ENCODE measurements at regions not wholly inside any gene's neighbourhood (a gene's known extent, or its start where the extent isn't known, plus 50 kb on each side); places are given as distances from the start of the nearest gene placed in this dataset.

DNA sequence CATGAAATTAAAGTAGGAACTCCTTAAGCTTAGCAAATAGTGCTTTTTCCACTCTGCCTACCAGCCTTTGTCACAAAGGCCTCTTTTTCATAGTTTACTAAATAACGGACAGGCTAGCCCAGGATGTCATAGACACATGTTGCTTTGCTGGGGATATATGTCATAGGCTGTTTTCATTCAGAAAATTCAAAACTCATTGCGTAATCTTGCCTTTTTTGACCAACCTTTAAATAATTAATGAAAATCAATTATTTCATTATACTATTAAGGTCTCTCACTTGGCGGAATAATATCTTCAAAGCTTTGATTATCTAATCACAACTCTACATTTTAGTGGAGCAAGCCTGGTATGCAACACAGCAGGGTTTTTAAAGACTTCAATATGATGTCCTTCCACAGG, 1245.7 kb upstream of the LRRTM1 start:
- no peak for DNase-seq (ENCODE audit: low read depth in 2 of 2)

- DNase-seq (ENCODE audit: low read depth in 2 of 2), result no peak
Measured at GRCh38 chr2:81549646-81550045, 1245.1 kb upstream of the LRRTM1 start.

DNA sequence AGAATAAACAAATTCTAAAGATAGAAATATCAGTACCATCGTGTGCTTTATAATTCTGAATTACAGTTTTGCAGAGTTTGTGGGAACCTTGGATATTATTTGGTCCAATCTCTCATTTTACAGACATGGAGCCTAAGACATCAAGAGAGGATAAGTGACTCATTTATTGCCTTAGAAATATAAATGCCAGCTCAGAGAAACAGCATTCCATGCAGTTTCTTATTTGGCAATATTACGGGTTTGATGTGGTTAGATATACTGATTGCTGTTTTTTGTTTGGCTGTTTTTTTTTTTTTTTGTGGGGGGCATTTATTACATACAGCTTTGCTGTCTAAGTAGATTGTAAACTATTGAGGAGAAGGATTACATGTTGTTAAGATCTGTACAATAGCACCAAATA, 1241.1 kb upstream of the LRRTM1 start:
- DNase-seq (ENCODE audit: low read depth in 2 of 2), result no peak

DNA sequence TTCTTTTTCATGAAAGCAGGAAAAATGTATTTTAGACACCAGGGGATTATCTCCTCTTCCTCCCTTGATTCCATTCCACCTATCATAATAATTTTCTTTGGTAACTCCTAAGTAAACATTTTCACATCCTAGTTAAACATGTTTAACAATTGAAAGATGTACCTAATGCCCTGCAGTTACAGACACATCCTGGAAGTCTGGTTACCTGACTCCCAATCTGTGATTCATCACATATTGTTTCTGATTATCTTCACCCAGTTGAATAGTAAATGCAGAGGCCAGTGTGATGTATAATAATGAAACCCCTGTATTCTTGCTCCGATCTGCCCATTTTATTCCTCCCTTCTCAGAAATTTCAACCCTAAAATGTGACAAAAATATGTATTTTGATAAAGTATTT, 1237.6 kb upstream of the LRRTM1 start:
- DNase-seq (ENCODE audit: low read depth in 2 of 2), result no peak

- no peak for DNase-seq (ENCODE audit: low read depth in 2 of 2)
Measured at GRCh38 chr2:81529944-81530343, 1225.4 kb upstream of the LRRTM1 start.

- no peak for DNase-seq (ENCODE audit: low read depth in 2 of 2)
Measured at GRCh38 chr2:81528852-81529480, 1224.4 kb upstream of the LRRTM1 start.

DNA sequence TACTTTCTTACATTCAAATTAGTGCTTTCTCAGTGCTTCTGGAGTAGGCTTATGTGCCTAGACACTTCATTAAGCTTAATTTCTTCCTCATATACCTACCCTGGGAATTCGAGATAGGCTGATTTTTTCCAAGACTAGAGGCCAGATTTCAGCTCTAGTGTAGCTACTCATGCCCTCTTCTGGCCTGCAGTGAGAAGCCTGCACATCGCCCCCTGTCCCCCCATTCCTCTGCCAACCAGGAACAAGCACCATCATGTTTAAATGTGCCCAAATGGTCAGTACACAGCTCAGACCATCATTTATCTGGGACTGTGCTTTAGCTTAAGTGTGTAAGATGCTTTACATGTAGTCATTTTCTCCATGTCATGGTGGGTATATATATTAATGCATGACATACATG, 1218.8 kb upstream of the LRRTM1 start:
- DNase-seq (ENCODE audit: low read depth in 2 of 2), result no peak

DNA sequence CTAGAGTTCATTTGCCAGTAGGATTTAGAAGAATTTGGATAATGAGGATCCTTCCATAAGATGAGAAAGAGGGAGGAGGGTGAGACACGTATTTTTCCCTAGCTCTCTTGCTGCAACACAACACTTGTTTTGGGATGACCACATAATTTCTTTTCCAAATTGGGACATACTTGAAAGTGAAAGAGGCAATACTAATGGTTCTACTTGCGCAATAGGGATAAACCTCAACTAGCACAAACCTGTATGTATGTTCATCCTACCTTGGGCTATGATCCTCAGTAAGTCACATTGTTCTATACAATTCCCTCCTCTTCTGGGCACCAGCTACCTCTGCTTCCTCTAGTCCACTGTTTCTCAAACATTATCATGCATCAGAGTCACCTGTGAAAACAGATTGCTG, 1208.8 kb upstream of the LRRTM1 start:
- no peak for DNase-seq (ENCODE audit: low read depth in 2 of 2)

DNA sequence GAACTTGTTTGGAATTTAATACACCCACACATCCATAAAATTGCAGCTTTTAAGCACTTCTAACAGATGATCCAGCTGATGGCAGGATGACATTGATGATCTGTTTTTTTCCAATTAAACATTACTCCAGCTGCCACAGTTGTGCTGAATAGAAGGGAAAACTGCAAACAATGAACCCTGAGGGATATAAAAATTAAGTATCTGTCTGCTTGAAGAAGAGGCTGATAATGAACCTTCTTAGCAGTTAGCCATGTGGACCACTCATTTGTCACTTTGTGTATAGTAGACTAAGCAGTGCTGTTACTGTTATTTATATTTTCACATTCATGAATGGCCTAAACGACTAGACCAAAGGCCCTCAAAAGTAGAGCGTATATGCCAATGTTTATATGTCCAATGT, 1201.0 kb upstream of the LRRTM1 start:
- no peak for DNase-seq (ENCODE audit: low read depth in 2 of 2)

GRCh38 chr2:81495556-81495955, 1191.0 kb upstream of the LRRTM1 start:
- DNase-seq (ENCODE audit: low read depth in 2 of 2), result no peak

- no peak for DNase-seq (ENCODE audit: low read depth in 2 of 2)
Measured at GRCh38 chr2:81483254-81483653, 1178.7 kb upstream of the LRRTM1 start.

GRCh38 chr2:81481994-81482368, 1177.4 kb upstream of the LRRTM1 start:
- no peak for DNase-seq (ENCODE audit: low read depth in 2 of 2)

DNA sequence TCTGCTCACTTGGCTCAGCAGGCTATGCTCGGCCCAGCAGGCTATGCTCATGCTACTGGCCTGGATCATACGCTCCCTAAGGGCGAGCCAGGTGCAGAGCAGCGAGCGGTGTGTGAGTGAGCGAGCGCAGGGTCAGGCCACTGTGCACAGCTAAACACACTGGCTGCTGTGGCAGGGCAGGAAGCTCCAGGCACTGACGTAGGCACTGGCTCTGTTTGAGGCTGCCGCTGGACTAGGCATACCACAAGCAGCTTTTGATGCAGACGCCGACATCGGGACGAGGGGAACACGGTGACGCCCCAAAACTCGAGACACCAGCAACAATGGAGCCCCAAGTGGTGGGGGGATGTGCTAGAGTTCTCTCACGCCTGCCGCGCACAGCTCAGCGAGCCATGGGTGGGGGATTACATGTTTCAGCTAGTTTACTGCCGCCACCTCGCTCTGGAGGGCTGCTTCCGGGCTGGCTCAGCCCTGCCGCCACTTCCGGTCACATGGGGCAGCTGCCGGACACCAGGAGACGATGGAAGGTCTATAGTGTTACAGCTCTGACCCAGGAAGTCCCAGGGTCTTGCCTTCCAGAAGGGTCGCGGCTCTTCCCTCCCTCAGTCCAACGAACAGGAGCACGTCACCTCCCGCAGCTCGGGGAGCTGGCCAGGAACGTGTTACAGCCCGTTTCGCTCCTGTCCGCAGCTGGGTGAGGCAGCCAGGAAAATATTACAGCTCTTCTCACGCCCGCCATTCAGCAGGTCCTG, 1176.9 kb upstream of the LRRTM1 start:
- DNase-seq (ENCODE audit: low read depth in 2 of 2), result no peak

DNA sequence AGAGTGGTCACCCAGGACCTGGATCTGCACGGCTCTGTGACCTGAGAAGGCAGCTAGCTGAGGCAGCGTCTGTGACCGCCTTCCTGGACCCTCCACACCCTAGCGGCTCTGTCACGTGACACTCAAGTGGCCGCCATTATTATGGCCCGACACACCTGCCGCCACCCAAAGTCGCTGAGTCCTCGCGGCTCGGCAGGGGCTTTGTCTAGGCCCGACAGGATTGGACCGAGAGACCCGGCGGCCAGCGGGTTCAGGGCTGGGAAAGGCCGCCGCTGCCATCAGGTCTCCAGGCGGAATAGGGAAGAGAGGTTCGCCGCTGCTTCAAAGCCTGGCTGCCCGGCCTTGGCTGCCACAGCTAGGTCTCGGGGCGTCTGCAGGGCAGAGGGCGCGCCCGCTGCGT, 1162.5 kb upstream of the LRRTM1 start:
- DNase-seq (ENCODE audit: low read depth in 2 of 2), result no peak

GRCh38 chr2:81462420-81462819, 1157.9 kb upstream of the LRRTM1 start:
- DNase-seq (ENCODE audit: low read depth in 2 of 2), result no peak

DNA sequence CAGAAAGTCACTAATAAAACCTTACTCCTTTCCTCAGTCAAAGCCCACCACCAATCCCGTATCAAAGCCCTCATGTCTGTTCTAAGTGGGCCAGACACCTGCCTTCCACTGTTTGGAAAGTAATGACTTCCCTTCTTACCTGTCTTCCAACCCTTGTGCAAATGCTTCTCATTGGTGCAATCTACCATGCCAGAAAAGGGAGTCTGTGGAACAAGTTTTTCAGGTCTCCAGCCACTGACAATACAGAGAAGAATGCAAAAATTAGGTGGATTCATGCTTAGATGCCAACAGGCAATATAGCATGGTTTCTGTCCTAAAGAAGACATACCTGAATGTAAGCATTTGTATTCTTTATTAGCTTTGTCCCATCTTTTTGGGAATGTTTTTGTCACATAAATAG, 1140.6 kb upstream of the LRRTM1 start:
- DNase-seq (ENCODE audit: low read depth in 2 of 2), result no peak

GRCh38 chr2:81437456-81438000, 1133.0 kb upstream of the LRRTM1 start:
- DNase-seq (ENCODE audit: low read depth in 2 of 2), result no peak

GRCh38 chr2:81436256-81436655, 1131.7 kb upstream of the LRRTM1 start:
- DNase-seq (ENCODE audit: low read depth in 2 of 2), result no peak

GRCh38 chr2:81412681-81413080, 1108.1 kb upstream of the LRRTM1 start:
- no peak for DNase-seq (ENCODE audit: low read depth in 2 of 2)

DNA sequence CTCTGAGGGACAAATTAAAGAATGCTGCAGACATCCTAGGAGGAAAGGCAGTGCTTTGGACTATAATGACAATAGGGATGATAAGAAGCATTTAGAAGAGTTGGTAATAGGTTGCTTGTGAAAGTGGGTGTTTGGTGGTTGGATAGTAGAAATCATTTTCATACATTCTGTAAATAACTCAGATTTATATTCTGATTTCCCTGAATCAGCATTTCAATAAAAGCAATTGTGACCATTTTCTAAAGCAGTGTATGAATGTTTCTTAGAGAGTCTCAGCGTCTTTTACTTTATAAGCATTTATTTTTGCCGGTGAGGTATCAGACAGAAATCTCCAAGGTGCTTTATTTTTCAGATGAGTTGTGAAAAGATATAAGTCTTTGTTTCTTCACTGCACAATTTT, 1099.0 kb upstream of the LRRTM1 start:
- DNase-seq (ENCODE audit: low read depth in 2 of 2), result no peak

DNA sequence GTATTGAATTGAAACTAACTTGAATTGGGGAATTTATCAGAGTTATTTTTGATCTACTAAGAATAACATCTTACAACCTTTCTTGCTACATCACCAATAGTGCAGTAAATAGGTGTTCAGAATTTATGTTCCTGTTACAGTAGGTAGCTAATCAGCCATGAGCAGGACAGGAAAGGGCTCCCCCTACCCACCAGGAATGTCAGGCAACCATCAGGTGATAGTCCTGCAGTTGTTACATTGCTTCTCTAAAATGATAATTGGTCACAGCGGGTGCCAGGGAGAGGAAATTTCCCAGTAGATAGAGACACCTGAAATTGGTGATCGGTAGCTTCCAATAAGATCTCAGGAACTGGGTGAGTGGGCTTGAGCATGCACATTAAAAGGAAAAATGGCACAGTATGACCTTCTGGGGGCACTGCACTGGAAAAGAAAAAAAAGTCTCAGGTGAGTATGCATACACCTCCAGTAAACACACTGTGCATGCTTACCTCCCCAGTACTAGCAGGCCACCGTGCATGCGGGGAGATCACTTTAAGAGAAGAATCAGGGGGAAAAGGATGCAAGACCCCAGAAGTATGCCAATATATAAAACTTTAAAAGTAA, 1092.0 kb upstream of the LRRTM1 start:
- no peak for DNase-seq (ENCODE audit: low read depth in 2 of 2)

- no peak for DNase-seq (ENCODE audit: low read depth in 2 of 2)
Measured at GRCh38 chr2:81395746-81396145, 1091.2 kb upstream of the LRRTM1 start.

DNA sequence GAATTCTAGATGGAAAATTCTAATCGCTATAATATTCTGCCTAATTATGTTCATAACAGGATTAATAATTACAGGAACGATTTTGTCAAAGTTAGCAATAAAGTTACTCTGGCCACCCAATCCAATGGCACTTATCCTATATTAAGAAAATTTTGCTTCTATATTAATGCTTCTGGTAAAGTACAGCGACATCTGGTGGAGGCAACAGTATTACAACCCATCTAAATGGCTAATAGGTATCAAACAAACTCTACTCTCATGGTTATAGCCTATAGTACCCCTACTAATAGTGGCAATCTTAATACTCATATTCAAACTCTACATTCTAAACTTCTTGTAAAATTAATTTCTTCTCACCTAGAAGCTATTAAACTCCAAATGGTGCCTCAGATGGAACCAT, 1084.7 kb upstream of the LRRTM1 start:
- DNase-seq (ENCODE audit: low read depth in 2 of 2), result no peak

Data from stimulated activated CD8-positive, alpha-beta memory T cell treated with anti-CD3 and anti-CD28 coated beads, Interleukin-7, amount 100 ng/mL, for 4 hours (primary cell).